Activated naive CD8-positive, alpha-beta T cell treated with anti-CD3 and anti-CD28 coated beads, Interleukin-2, amount 10 ng/mL, durations not matched to agents 7 days and 5 days (primary cell): ENCODE measurements at regions not wholly inside any gene's neighbourhood (a gene's known extent, or its start where the extent isn't known, plus 50 kb on each side); places are given as distances from the start of the nearest gene placed in this dataset.

ENCODE experiments used
- ATAC-seq: fragments of 150-1000 bp; cut with Tn5 transposase; one replicate; pipeline ENCODE4 v1.10.0; 2021; ENCODE audit warnings: low read depth, moderate library complexity
- POLR2A ChIA-PET: fragments of 350-600 bp; sonication (Branson Sonifier 250); formaldehyde crosslinking; loops from one replicate; lab custom pipeline; 2021; ENCODE audit warnings: antibody characterized with exemption; lab: Charles Lee
- DNase-seq: peaks from one replicate; pipeline ENCODE4 v3.0.0; 2021
- H3K27ac Mint-ChIP-seq: one replicate; pipeline ENCODE4 v1.8.0; 2022; ENCODE audit warnings: mild to moderate bottlenecking, mixed read lengths
- H3K27me3 Mint-ChIP-seq: one replicate; pipeline ENCODE4 v1.8.0; 2022; ENCODE audit warnings: mild to moderate bottlenecking, moderate library complexity, mixed read lengths
- H3K36me3 Mint-ChIP-seq: one replicate; pipeline ENCODE4 v1.8.0; 2021; ENCODE audit warnings: mild to moderate bottlenecking, mixed read lengths
- H3K4me1 Mint-ChIP-seq: one replicate; pipeline ENCODE4 v1.8.0; 2021; ENCODE audit warnings: mixed read lengths
- H3K4me3 Mint-ChIP-seq: one replicate; pipeline ENCODE4 v1.8.0; 2022; ENCODE audit warnings: mild to moderate bottlenecking, moderate library complexity, mixed read lengths
- H3K9me3 Mint-ChIP-seq: one replicate; pipeline ENCODE4 v1.8.0; 2021; ENCODE audit warnings: mixed read lengths

GRCh38 chr2:58739033-58739432 is 497.9 kb upstream of the FANCL start:
- DNase-seq (no peak), ATAC-seq (no peak)
- Mint-ChIP-seq H3K4me3 (no peak overlapping the region), H3K9me3 (no peaks in the 10 kb centered on the region), H3K36me3 (no peaks in the 10 kb centered on the region), H3K27me3 (peaks cover 2% of the 10 kb centered on the region), H3K27ac (no peak overlapping the region), H3K4me1 (no peaks in the 10 kb centered on the region)
- POLR2A ChIA-PET: no interaction called here

- Mint-ChIP-seq H3K4me3 (no peak overlapping the region), H3K36me3 (no peaks in the 10 kb centered on the region), H3K4me1 (no peaks in the 10 kb centered on the region), H3K9me3 (no peaks in the 10 kb centered on the region), H3K27me3 (peaks cover 16% of the 10 kb centered on the region), H3K27ac (no peak overlapping the region)
- ATAC-seq (no peak), DNase-seq (no peak)
- POLR2A ChIA-PET: no interaction called here
Measured at GRCh38 chr2:58734365-58734764, 493.2 kb upstream of the FANCL start.

GRCh38 chr2:58732999-58733398 is 491.9 kb upstream of the FANCL start:
- Mint-ChIP-seq H3K27me3 (peaks cover 13% of the 10 kb centered on the region), H3K4me3 (no peak overlapping the region), H3K27ac (no peak overlapping the region), H3K4me1 (no peaks in the 10 kb centered on the region), H3K9me3 (no peaks in the 10 kb centered on the region), H3K36me3 (no peaks in the 10 kb centered on the region)
- ATAC-seq: no peak
- POLR2A ChIA-PET: no interaction called here
- DNase-seq: no peak

- POLR2A ChIA-PET: no interaction called here
- peaks cover 13% of the 10 kb centered on the region for H3K27me3 Mint-ChIP-seq
- no peaks in the 10 kb centered on the region for H3K4me1 Mint-ChIP-seq
- DNase-seq (no peak), ATAC-seq (no peak)
- no peaks in the 10 kb centered on the region for H3K36me3 Mint-ChIP-seq
- H3K4me3 Mint-ChIP-seq: no peak overlapping the region
- no peak overlapping the region for H3K27ac Mint-ChIP-seq
- H3K9me3 Mint-ChIP-seq: no peaks in the 10 kb centered on the region
Measured at GRCh38 chr2:58731488-58731869, 490.4 kb upstream of the FANCL start.

GRCh38 chr2:58730764-58731487 is 489.8 kb upstream of the FANCL start:
- Mint-ChIP-seq H3K27ac (no peak overlapping the region), H3K4me3 (no peak overlapping the region), H3K4me1 (no peaks in the 10 kb centered on the region), H3K36me3 (no peaks in the 10 kb centered on the region), H3K27me3 (peaks cover 13% of the 10 kb centered on the region), H3K9me3 (no peaks in the 10 kb centered on the region)
- DNase-seq (no peak), ATAC-seq (no peak)
- POLR2A ChIA-PET: no interaction called here

- no peak overlapping the region for H3K4me3 Mint-ChIP-seq
- no peaks in the 10 kb centered on the region for H3K36me3 Mint-ChIP-seq
- H3K27ac Mint-ChIP-seq: no peak overlapping the region
- H3K9me3 Mint-ChIP-seq: no peaks in the 10 kb centered on the region
- ATAC-seq (no peak), DNase-seq (no peak)
- H3K27me3 Mint-ChIP-seq: peaks cover 13% of the 10 kb centered on the region
- no peaks in the 10 kb centered on the region for H3K4me1 Mint-ChIP-seq
- POLR2A ChIA-PET: no interaction called here
Measured at GRCh38 chr2:58727981-58728656, 487.0 kb upstream of the FANCL start.

GRCh38 chr2:58721912-58722591 is 480.9 kb upstream of the FANCL start:
- no peak overlapping the region for H3K27ac Mint-ChIP-seq
- DNase-seq (no peak), ATAC-seq (no peak)
- no peaks in the 10 kb centered on the region for H3K27me3 Mint-ChIP-seq
- H3K36me3 Mint-ChIP-seq: no peaks in the 10 kb centered on the region
- no peaks in the 10 kb centered on the region for H3K4me1 Mint-ChIP-seq
- H3K9me3 Mint-ChIP-seq: no peaks in the 10 kb centered on the region
- POLR2A ChIA-PET: no interaction called here
- H3K4me3 Mint-ChIP-seq: no peak overlapping the region

GRCh38 chr2:58720770-58721697 is 479.9 kb upstream of the FANCL start:
- H3K9me3 Mint-ChIP-seq: no peaks in the 10 kb centered on the region

GRCh38 chr2:58720033-58720769 is 479.1 kb upstream of the FANCL start:
- Mint-ChIP-seq H3K27me3 (no peaks in the 10 kb centered on the region), H3K27ac (no peak overlapping the region), H3K4me3 (no peak overlapping the region), H3K36me3 (no peaks in the 10 kb centered on the region), H3K9me3 (no peaks in the 10 kb centered on the region), H3K4me1 (no peaks in the 10 kb centered on the region)
- POLR2A ChIA-PET: no interaction called here
- ATAC-seq (no peak), DNase-seq (no peak)

More at GRCh38 chr2:58720770-58721697, 479.9 kb upstream of the FANCL start:
- no peak for DNase-seq
- POLR2A ChIA-PET: no interaction called here
- no peak for ATAC-seq
- H3K27ac Mint-ChIP-seq: no peak overlapping the region
- no peak overlapping the region for H3K4me3 Mint-ChIP-seq
- H3K36me3 Mint-ChIP-seq: no peaks in the 10 kb centered on the region
- H3K27me3 Mint-ChIP-seq: no peaks in the 10 kb centered on the region
- no peaks in the 10 kb centered on the region for H3K4me1 Mint-ChIP-seq

- POLR2A ChIA-PET: no interaction called here
- no peaks in the 10 kb centered on the region for H3K9me3 Mint-ChIP-seq
- ATAC-seq (no peak), DNase-seq (no peak)
- no peaks in the 10 kb centered on the region for H3K36me3 Mint-ChIP-seq
- H3K27ac Mint-ChIP-seq: no peak overlapping the region
- H3K27me3 Mint-ChIP-seq: peaks cover 2% of the 10 kb centered on the region
- H3K4me3 Mint-ChIP-seq: no peak overlapping the region
- H3K4me1 Mint-ChIP-seq: no peaks in the 10 kb centered on the region
Measured at GRCh38 chr2:58715344-58715743, 474.2 kb upstream of the FANCL start.

GRCh38 chr2:58714238-58714637 is 473.1 kb upstream of the FANCL start:
- no peak overlapping the region for H3K27ac Mint-ChIP-seq
- ATAC-seq (no peak), DNase-seq (no peak)
- no peak overlapping the region for H3K4me3 Mint-ChIP-seq
- H3K9me3 Mint-ChIP-seq: no peaks in the 10 kb centered on the region
- POLR2A ChIA-PET: no interaction called here
- no peaks in the 10 kb centered on the region for H3K4me1 Mint-ChIP-seq
- H3K27me3 Mint-ChIP-seq: peaks cover 2% of the 10 kb centered on the region
- H3K36me3 Mint-ChIP-seq: no peaks in the 10 kb centered on the region

- no peaks in the 10 kb centered on the region for H3K36me3 Mint-ChIP-seq
- no peak overlapping the region for H3K27ac Mint-ChIP-seq
- H3K9me3 Mint-ChIP-seq: no peaks in the 10 kb centered on the region
- POLR2A ChIA-PET: no interaction called here
- H3K4me3 Mint-ChIP-seq: no peak overlapping the region
- DNase-seq (no peak), ATAC-seq (no peak)
- H3K27me3 Mint-ChIP-seq: peaks cover 2% of the 10 kb centered on the region
- H3K4me1 Mint-ChIP-seq: no peaks in the 10 kb centered on the region
Measured at GRCh38 chr2:58710795-58711279, 469.7 kb upstream of the FANCL start.
